ENCODE measurements at regions not wholly inside any gene's neighbourhood (a gene's known extent, or its start where the extent isn't known, plus 50 kb on each side); places are given as distances from the start of the nearest gene placed in this dataset.

GRCh38 chr16:6192532-6192931, 1094.9 kb upstream of the EEF2KMT start:
- TF ChIP-seq CTCF (optimal IDR thresholded peaks at IDR 0.05 in 1 of 3, IDR thresholded peaks at IDR 0.05 in 1 of 3, conservative IDR thresholded peaks at IDR 0.05 in 1 of 3; ENCODE audit: extremely low read depth in 1 of 3, insufficient read depth in 2 of 3, low read length in 3 of 3) (no peak), EZH2 (IDR thresholded peaks at IDR 0.05; ENCODE audit: low read length) (no peak)
- H3K4me1 ChIP-seq (ENCODE audit: control insufficient read depth, extremely low read depth, insufficient read depth, low read length): no peaks in the 10 kb centered on the region
- dilution Hi-C loops (cut with MboI; ENCODE audit: extremely low pct_ligation_motif_present, low sequenced_read_pairs): no loop called here
- no peak overlapping the region for H3K4me2 ChIP-seq (ENCODE audit: control insufficient read depth, extremely low read depth, insufficient read depth, low read depth, low read length)
- H3K9me1 ChIP-seq (ENCODE audit: control insufficient read depth, extremely low read depth, insufficient read depth, low read length): no peaks in the 10 kb centered on the region
- no peak overlapping the region for H3K27ac ChIP-seq (ENCODE audit: control insufficient read depth, insufficient read depth, low read length)
- H4K20me1 ChIP-seq (ENCODE audit: control insufficient read depth, extremely low read depth, insufficient read depth, low read length): no peaks in the 10 kb centered on the region
- DNase-seq (ENCODE audit: low read depth, low spot score) (no peak), FAIRE-seq (no peak)
- no peaks in the 10 kb centered on the region for H3K79me2 ChIP-seq (ENCODE audit: control insufficient read depth, insufficient read depth, low read length)
- H3K36me3 ChIP-seq (ENCODE audit: control insufficient read depth in 2 of 2, extremely low read depth in 1 of 2, insufficient read depth in 2 of 2, low read length in 2 of 2): no peaks in the 10 kb centered on the region
- H3K9me3 ChIP-seq (ENCODE audit: control insufficient read depth, low read depth, low read length): no peaks in the 10 kb centered on the region
- no peak overlapping the region for H2AFZ ChIP-seq (ENCODE audit: control insufficient read depth, low read length)
- no peak overlapping the region for H3K9ac ChIP-seq (ENCODE audit: control insufficient read depth, extremely low read depth, insufficient read depth, low read length)
- no peak overlapping the region for H3K4me3 ChIP-seq (ENCODE audit: control insufficient read depth in 2 of 3, extremely low read depth in 1 of 3, insufficient read depth in 2 of 3, low read depth in 1 of 3, low read length in 3 of 3)
- H3K27me3 ChIP-seq (ENCODE audit: control insufficient read depth, extremely low read depth, insufficient read depth, low read length): no peaks in the 10 kb centered on the region

- H3K4me2 ChIP-seq (ENCODE audit: control insufficient read depth, extremely low read depth, insufficient read depth, low read depth, low read length): no peak overlapping the region
- dilution Hi-C loops (cut with MboI; ENCODE audit: extremely low pct_ligation_motif_present, low sequenced_read_pairs): no loop called here
- H3K9me3 ChIP-seq (ENCODE audit: control insufficient read depth, low read depth, low read length): no peaks in the 10 kb centered on the region
- H3K9ac ChIP-seq (ENCODE audit: control insufficient read depth, extremely low read depth, insufficient read depth, low read length): no peak overlapping the region
- H3K27me3 ChIP-seq (ENCODE audit: control insufficient read depth, extremely low read depth, insufficient read depth, low read length): no peaks in the 10 kb centered on the region
- H3K9me1 ChIP-seq (ENCODE audit: control insufficient read depth, extremely low read depth, insufficient read depth, low read length): no peaks in the 10 kb centered on the region
- no peaks in the 10 kb centered on the region for H3K36me3 ChIP-seq (ENCODE audit: control insufficient read depth in 2 of 2, extremely low read depth in 1 of 2, insufficient read depth in 2 of 2, low read length in 2 of 2)
- H2AFZ ChIP-seq (ENCODE audit: control insufficient read depth, low read length): no peak overlapping the region
- no peaks in the 10 kb centered on the region for H3K79me2 ChIP-seq (ENCODE audit: control insufficient read depth, insufficient read depth, low read length)
- DNase-seq (ENCODE audit: low read depth, low spot score) (no peak), FAIRE-seq (no peak)
- H4K20me1 ChIP-seq (ENCODE audit: control insufficient read depth, extremely low read depth, insufficient read depth, low read length): no peaks in the 10 kb centered on the region
- no peaks in the 10 kb centered on the region for H3K4me1 ChIP-seq (ENCODE audit: control insufficient read depth, extremely low read depth, insufficient read depth, low read length)
- no peak overlapping the region for H3K4me3 ChIP-seq (ENCODE audit: control insufficient read depth in 2 of 3, extremely low read depth in 1 of 3, insufficient read depth in 2 of 3, low read depth in 1 of 3, low read length in 3 of 3)
- H3K27ac ChIP-seq (ENCODE audit: control insufficient read depth, insufficient read depth, low read length): no peak overlapping the region
- TF ChIP-seq EZH2 (IDR thresholded peaks at IDR 0.05; ENCODE audit: low read length) (no peak), CTCF (optimal IDR thresholded peaks at IDR 0.05 in 1 of 3, IDR thresholded peaks at IDR 0.05 in 1 of 3, conservative IDR thresholded peaks at IDR 0.05 in 1 of 3; ENCODE audit: extremely low read depth in 1 of 3, insufficient read depth in 2 of 3, low read length in 3 of 3) (no peak)
These were observed 1093.2 kb upstream of the EEF2KMT start for GRCh38 chr16:6190776-6191175.

Data from keratinocyte (primary cell).